ENCODE measurements at regions not wholly inside any gene's neighbourhood (a gene's known extent, or its start where the extent isn't known, plus 50 kb on each side); places are given as distances from the start of the nearest gene placed in this dataset.
"Not testable (repeated sequence)": the region's sequence is repeated elsewhere in the genome, so short reads cannot be mapped to it uniquely, and the experiment has no call there.

DNA sequence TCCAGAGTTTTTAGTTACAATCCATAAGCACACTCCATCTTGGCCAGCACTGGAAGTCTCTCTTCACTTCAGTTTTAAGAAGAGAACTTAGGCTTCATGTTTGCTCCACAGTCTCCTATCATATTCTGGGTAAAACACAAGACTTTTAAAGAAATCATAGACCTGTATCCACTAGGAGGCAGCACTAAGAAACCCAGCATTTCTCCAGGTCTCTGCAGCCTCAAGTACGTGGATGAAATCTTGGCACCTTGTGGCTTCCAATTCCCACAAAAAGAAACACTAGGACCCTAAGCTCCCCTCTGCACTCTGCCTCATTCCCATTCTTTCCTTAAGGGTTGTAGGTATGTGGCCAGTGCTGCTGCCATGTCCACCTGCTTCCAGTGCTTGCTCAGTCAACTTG lies 367.3 kb upstream of the CASK start:
- Mint-ChIP-seq H3K9me3 (peaks cover 0 to 16% of the 10 kb centered on the region in 2 donors), H3K27ac (no peak overlapping the region), H3K36me3 (no peaks in the 10 kb centered on the region)
- ATAC-seq (no peak), DNase-seq (ENCODE audit: low spot score in 2 of 2) (no peak)

- Mint-ChIP-seq H3K36me3 (no peaks in the 10 kb centered on the region), H3K27ac (no peak overlapping the region), H3K9me3 (peaks cover 0 to 16% of the 10 kb centered on the region in 2 donors)
- DNase-seq (ENCODE audit: low spot score in 2 of 2), result no peak
- ATAC-seq, result peak in 1 of 2 donors; percentile 48
Observed at GRCh38 chrX:42289492-42290385, 366.4 kb upstream of the CASK start.

DNA sequence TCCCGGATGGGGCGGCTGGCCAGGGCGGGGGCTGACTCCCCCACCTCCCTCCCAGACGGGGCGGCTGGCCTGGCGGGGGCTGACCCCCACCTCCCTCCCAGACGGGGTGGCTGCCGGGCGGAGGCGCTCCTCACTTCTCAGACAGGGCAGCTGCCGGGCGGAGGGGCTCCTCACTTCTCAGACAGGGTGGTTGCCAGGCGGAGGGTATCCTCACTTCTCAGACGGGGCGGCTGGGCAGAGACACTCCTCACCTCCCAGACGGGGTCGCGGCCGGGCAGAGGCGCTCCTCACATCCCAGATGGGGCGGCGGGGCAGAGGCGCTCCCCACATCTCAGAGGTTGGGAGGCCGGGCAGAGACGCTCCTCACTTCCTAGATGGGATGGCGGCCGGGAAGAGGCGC lies 362.3 kb upstream of the CASK start:
- DNase-seq (ENCODE audit: low spot score in 2 of 2); H3K36me3 Mint-ChIP-seq; H3K27ac Mint-ChIP-seq; ATAC-seq: not testable (repeated sequence)
- peaks cover 0 to 12% of the 10 kb centered on the region in 2 donors for H3K9me3 Mint-ChIP-seq

DNA sequence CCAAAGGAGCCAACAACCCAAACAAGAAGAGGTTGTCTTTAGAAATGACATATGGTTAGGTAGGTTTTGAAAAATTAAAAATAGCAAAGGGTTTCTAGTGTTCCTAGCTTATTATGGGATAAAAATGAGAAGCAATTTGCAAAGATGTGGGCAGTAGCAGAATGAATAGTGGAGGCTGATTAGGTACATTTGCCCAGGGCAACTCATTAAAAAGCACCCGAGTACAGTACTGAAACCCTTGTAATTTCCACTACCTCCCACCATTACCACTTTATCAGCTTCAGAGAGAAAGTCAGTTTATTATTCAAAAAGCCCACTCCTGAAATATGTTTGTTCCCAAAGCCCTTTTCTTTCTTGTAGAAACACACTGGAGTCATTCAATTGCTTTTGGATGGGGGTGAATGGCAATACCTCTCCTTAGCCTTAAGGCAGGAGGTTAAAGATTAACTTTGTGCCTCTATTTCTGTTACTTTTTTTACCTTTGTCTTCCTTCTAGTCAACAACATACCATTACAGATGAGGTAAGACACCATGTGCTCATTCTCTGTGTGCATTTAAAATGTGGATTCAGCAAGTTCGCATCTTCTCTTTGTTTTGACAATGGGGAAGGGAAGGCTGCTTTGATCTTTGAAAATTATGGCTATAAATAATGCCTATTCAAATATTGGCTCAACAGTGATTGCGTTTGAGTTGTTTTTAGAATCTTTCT lies 353.8 kb upstream of the CASK start:
- Mint-ChIP-seq H3K27ac (no peak overlapping the region), H3K9me3 (no peaks in the 10 kb centered on the region), H3K36me3 (no peaks in the 10 kb centered on the region)
- DNase-seq (ENCODE audit: low spot score in 2 of 2) (no peak), ATAC-seq (no peak)

- Mint-ChIP-seq H3K9me3 (no peaks in the 10 kb centered on the region), H3K36me3 (no peaks in the 10 kb centered on the region), H3K27ac (no peak overlapping the region)
- no peak for ATAC-seq
- no peak for DNase-seq (ENCODE audit: low spot score in 2 of 2)
Observed at GRCh38 chrX:42274151-42274550, 350.8 kb upstream of the CASK start.

DNA sequence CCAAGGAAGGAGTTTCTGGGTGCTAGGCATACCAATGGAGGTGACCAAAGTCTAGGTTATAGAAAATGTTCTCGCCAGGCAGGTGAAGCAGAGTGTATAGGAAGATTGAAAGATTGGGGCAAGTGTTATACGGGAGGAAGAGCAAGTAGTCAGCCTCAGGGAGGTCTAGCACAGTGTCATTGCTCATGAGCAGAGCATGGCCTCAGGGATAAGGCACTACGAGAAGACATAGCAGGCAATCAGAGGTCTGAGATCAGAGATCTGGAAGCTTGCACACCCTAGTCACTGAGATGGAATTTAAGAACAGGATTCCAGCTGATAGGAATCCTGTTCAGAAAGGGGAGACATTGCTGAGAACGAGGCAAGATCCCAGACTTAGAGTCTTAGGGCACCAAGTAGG lies 350.0 kb upstream of the CASK start:
- Mint-ChIP-seq H3K27ac (no peak overlapping the region), H3K9me3 (no peaks in the 10 kb centered on the region), H3K36me3 (no peaks in the 10 kb centered on the region)
- ATAC-seq, result no peak
- DNase-seq (ENCODE audit: low spot score in 2 of 2), result no peak

DNA sequence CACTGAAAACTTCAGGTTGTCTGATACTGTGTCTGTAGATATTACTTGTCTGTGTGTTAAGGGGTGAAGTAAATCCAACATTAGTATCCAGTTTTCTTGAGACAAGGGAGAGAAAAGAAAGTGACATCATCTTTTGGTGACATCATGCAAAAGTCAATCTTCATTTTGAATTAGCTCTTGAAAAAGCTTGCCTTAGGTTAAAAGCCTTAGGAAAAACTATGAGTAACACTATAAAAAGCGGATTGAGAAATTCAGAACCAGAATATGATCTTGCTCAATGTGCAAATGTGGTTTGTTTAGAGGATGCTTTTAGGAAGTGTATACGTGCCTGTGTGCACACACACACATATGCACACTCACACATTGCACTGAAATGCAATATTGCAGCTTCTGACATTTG lies 345.8 kb upstream of the CASK start:
- H3K36me3 Mint-ChIP-seq, result no peaks in the 10 kb centered on the region
- H3K9me3 Mint-ChIP-seq, result no peaks in the 10 kb centered on the region
- DNase-seq (ENCODE audit: low spot score in 2 of 2) (no peak), ATAC-seq (no peak)
- H3K27ac Mint-ChIP-seq, result no peak overlapping the region

DNA sequence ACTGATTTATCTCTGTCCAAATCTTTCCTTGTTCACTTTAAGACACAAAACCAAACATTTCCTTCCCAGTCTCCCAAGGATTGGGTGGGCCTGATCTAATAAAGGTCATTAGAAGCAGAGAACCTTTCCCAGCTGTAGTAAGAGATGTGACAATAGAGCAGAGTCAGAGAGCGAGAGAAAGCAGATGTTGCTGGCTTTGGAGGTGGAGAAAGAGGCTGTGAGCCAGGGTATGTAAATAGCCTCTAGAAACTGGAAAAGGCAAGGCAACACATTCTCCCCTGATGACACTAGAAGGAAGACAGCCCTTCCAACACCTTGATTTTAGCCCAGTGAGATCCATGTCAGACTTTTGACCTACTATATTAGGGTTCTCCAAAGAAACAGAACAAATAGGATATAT lies 337.5 kb upstream of the CASK start:
- DNase-seq (ENCODE audit: low spot score in 2 of 2), result no peak
- Mint-ChIP-seq H3K36me3 (peaks cover 0 to 5% of the 10 kb centered on the region in 2 donors), H3K9me3 (peaks cover 0 to 4% of the 10 kb centered on the region in 2 donors), H3K27ac (no peak overlapping the region)
- no peak for ATAC-seq

DNA sequence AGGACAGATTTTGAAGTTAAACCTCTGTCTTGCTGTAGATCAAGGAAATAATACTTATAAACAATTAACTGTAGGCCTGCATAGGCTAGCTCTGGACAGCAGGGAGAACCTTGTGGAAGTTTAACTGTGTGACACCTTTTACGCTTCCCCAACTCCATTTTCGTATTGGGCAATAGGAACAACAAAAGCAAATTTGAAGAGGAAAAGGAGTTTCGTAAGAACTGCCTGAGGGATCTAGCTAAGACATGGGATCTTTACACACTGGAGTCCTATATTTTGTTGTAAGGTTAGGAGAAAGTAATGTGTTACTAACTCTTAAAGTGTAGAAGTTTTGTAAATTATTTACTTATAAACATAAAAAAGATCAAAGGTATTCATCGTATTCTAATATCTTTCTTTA lies 324.9 kb upstream of the CASK start:
- DNase-seq (ENCODE audit: low spot score in 2 of 2) (no peak), ATAC-seq (no peak)
- no peaks in the 10 kb centered on the region for H3K36me3 Mint-ChIP-seq
- H3K9me3 Mint-ChIP-seq, result peaks cover 0 to 12% of the 10 kb centered on the region in 2 donors
- no peak overlapping the region for H3K27ac Mint-ChIP-seq

DNA sequence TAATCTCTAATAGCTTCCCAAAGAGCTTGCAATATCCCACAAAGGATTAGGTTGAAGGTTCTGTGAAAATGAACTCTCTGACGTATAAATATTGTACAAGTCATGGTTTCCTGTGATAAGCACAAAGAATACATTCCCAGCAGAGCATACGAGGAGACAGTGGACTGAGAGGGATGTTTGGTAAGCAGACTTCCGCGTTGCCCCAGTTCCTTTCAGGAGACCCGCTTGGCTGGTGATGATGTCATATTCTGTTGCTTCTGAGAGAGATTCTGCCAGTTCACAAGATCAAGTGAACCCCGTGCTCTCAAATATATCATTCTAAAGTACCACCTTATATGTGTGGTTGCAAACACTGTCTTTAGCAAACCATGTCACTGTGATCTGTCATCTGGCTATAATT lies 323.9 kb upstream of the CASK start:
- no peak overlapping the region for H3K27ac Mint-ChIP-seq
- DNase-seq (ENCODE audit: low spot score in 2 of 2), result no peak

GRCh38 chrX:42246814-42247213 lies 323.5 kb upstream of the CASK start:
- DNase-seq (ENCODE audit: low spot score in 2 of 2) (no peak), ATAC-seq (no peak)
- H3K36me3 Mint-ChIP-seq, result no peaks in the 10 kb centered on the region
- peaks cover 0 to 12% of the 10 kb centered on the region in 2 donors for H3K9me3 Mint-ChIP-seq
- H3K27ac Mint-ChIP-seq, result no peak overlapping the region

More for the DNA sequence above, 323.9 kb upstream of the CASK start:
- peaks cover 0 to 12% of the 10 kb centered on the region in 2 donors for H3K9me3 Mint-ChIP-seq
- no peaks in the 10 kb centered on the region for H3K36me3 Mint-ChIP-seq
- no peak for ATAC-seq

DNA sequence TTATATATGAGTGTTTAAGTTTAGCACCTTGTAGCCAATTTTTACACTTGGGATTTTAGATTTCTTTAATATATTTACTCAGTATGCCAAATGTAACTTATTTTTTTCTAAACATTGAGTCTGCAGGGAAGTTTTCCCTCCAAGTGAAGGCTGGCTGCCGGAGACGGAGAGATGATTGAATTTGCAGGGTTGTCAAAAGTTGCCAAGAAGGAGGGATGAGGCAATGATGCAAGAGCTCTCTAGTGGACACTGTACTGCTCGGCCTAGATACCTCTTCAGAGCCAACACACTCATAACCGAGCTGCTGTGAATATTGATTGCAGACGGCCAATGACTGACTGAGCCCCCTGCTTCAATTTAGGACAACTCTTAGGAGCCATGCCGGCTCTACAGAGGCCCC lies 318.6 kb upstream of the CASK start:
- H3K27ac Mint-ChIP-seq, result no peak overlapping the region
- DNase-seq (ENCODE audit: low spot score in 2 of 2), result no peak
- no peaks in the 10 kb centered on the region for H3K9me3 Mint-ChIP-seq
- H3K36me3 Mint-ChIP-seq, result no peaks in the 10 kb centered on the region
- no peak for ATAC-seq

DNA sequence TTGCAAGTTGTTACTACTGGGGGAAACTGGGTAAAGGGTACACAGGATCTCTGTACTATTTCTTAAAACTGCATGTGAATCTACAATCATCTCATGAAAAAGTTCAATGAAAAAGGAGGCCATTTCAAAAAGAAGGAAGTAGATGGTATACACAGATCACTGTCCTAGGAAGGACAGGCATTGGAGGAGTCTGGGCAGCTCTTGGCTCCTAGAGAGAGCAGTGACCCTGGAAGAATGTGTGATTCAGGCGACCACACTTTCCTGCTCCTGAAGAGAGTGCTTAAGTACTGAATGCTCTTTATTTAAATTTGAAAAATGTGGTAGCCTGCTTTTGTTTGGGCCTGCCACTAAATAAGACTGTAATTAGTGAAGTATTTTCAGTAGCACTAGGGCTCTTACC lies 318.1 kb upstream of the CASK start:
- no peak for DNase-seq (ENCODE audit: low spot score in 2 of 2)
- no peaks in the 10 kb centered on the region for H3K9me3 Mint-ChIP-seq
- H3K36me3 Mint-ChIP-seq, result no peaks in the 10 kb centered on the region
- no peak for ATAC-seq
- H3K27ac Mint-ChIP-seq, result no peak overlapping the region

DNA sequence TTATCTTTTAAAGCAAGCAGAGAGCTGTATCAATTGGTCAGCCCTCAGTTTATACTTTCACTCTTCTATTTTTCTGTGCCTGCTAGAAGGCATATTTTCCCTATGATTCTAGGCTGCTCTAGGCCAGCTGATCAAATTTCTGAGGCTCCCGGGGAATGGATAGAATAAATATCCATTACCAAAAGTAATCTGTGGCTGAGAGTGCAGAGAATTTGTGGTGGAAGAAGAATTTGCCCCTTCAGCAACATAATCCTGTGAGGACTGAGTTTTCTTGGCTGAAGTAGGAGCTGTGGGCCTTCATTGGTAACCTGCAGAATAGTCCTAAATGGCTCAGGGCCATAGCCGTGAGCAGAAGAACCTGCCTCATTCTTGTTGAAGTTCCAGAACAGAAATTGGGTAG lies 314.6 kb upstream of the CASK start:
- Mint-ChIP-seq H3K27ac (no peak overlapping the region), H3K9me3 (no peaks in the 10 kb centered on the region), H3K36me3 (no peaks in the 10 kb centered on the region)
- no peak for ATAC-seq
- DNase-seq (ENCODE audit: low spot score in 2 of 2), result no peak

GRCh38 chrX:42229533-42229932 lies 306.2 kb upstream of the CASK start:
- Mint-ChIP-seq H3K27ac (no peak overlapping the region), H3K9me3 (peaks cover 7 to 11% of the 10 kb centered on the region in 2 donors), H3K36me3 (peaks cover 12 to 13% of the 10 kb centered on the region in 2 donors)
- ATAC-seq (no peak), DNase-seq (ENCODE audit: low spot score in 2 of 2) (no peak)

DNA sequence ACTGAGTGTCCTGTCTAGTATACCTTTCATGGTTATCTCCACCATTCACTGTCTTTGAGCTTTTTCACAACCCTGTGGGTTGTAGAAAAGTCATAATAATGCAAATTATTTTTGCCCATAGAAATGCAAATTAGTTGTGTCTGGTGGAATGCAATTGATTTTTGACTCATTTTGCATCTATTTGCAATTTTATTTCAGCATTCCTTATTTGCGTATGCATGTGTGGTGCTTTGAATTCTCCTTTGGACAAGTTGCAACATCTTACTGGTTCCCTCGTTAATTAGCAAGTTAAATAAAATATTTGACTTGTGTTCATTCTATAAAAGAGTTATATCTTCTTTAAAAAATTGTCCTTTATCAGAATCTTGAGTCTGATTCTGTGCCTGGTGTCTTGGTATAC lies 297.3 kb upstream of the CASK start:
- ATAC-seq (no peak), DNase-seq (ENCODE audit: low spot score in 2 of 2) (no peak)
- Mint-ChIP-seq H3K9me3 (no peaks in the 10 kb centered on the region), H3K36me3 (no peaks in the 10 kb centered on the region), H3K27ac (no peak overlapping the region)

DNA sequence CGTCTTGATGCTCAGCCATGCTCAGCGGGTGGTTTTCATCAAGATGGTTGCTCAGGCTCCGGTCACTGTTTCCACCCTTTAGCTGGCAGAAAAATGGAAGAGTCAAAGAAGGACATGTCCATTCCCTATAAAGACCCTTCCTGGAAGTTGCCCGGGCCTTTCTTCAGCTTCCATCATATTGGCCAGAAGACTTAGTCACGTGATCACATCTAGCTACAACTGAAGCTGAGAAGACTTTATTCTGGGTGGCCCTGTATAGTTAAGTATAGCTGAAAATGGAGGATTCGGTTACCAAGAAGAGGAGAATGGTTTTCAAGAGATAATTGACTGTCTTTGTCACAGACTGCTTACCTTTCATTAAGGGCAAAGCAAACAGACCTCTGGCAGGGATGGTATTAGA lies 296.7 kb upstream of the CASK start:
- DNase-seq (ENCODE audit: low spot score in 2 of 2) (no peak), ATAC-seq (no peak)
- Mint-ChIP-seq H3K27ac (no peak overlapping the region), H3K9me3 (no peaks in the 10 kb centered on the region), H3K36me3 (no peaks in the 10 kb centered on the region)

GRCh38 chrX:42219231-42219630 lies 295.9 kb upstream of the CASK start:
- H3K27ac Mint-ChIP-seq, result no peak overlapping the region

More at GRCh38 chrX:42219231-42219630, 295.9 kb upstream of the CASK start:
- ATAC-seq, result no peak
- no peaks in the 10 kb centered on the region for H3K9me3 Mint-ChIP-seq
- DNase-seq (ENCODE audit: low spot score in 2 of 2), result no peak
- H3K36me3 Mint-ChIP-seq, result no peaks in the 10 kb centered on the region

Measured in activated naive CD4-positive, alpha-beta T cell treated with anti-CD3 and anti-CD28 coated beads, Interleukin-2, amount 50 U/mL, for 72 hours (primary cell).